ENCODE measurements at regions not wholly inside any gene's neighbourhood (a gene's known extent, or its start where the extent isn't known, plus 50 kb on each side); places are given as distances from the start of the nearest gene placed in this dataset.

DNA sequence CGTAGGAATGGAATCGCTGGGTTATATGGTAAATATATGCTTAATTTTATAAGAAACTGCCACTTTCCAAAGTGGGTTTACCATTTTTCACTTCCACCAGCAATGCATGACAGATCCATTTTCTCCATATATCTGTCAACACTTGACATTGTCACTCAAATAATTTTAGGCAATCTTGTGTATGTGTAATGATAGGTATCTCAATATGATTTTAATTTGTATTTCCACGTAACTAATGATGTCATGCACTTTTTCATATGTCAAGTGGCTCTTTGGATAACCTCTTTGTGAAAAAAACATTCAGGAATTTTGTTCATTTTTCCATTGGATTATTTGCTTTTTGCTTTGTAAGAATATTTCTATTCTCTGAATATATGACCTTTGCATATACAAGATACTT lies 419.9 kb downstream of the BTBD3 start:
- TF ChIP-seq, protein P1, sequence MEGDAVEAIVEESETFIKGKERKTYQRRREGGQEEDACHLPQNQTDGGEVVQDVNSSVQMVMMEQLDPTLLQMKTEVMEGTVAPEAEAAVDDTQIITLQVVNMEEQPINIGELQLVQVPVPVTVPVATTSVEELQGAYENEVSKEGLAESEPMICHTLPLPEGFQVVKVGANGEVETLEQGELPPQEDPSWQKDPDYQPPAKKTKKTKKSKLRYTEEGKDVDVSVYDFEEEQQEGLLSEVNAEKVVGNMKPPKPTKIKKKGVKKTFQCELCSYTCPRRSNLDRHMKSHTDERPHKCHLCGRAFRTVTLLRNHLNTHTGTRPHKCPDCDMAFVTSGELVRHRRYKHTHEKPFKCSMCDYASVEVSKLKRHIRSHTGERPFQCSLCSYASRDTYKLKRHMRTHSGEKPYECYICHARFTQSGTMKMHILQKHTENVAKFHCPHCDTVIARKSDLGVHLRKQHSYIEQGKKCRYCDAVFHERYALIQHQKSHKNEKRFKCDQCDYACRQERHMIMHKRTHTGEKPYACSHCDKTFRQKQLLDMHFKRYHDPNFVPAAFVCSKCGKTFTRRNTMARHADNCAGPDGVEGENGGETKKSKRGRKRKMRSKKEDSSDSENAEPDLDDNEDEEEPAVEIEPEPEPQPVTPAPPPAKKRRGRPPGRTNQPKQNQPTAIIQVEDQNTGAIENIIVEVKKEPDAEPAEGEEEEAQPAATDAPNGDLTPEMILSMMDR (IDR thresholded peaks at IDR 0.05), result no peak
- TF ChIP-seq POLR2A (IDR thresholded peaks at IDR 0.05), result no peak

All from body of pancreas (tissue), 4 donors.